ENCODE measurements at regions not wholly inside any gene's neighbourhood (a gene's known extent, or its start where the extent isn't known, plus 50 kb on each side); places are given as distances from the start of the nearest gene placed in this dataset.
"Not testable (repeated sequence)": the region's sequence is repeated elsewhere in the genome, so short reads cannot be mapped to it uniquely, and the experiment has no call there.

- Histone ChIP-seq H3K27me3 (ENCODE audit: control insufficient read depth, insufficient read depth, low read length) (no peaks in the 10 kb centered on the region), H3K4me3 (ENCODE audit: low read depth, low read length) (no peak overlapping the region), H3K36me3 (ENCODE audit: control insufficient read depth, insufficient read depth, low read length) (no peaks in the 10 kb centered on the region)
- no peak for TF ChIP-seq CTCF (IDR thresholded peaks at IDR 0.05; ENCODE audit: insufficient read depth, low read length, severe bottlenecking)
- DNase-seq (ENCODE audit: low read depth) (no peak), FAIRE-seq (no peak)
Observed at GRCh38 chr7:56447864-56448693, 331.9 kb upstream of the NUPR2 start.

GRCh38 chr7:56420528-56420927, 304.3 kb upstream of the NUPR2 start:
- FAIRE-seq = not testable (repeated sequence)

GRCh38 chr7:56375173-56375572, 259.0 kb upstream of the NUPR2 start:
- TF ChIP-seq CTCF (IDR thresholded peaks at IDR 0.05; ENCODE audit: insufficient read depth, low read length, severe bottlenecking) = no peak
- Histone ChIP-seq H3K4me3 (ENCODE audit: low read depth, low read length) (no peak overlapping the region), H3K36me3 (ENCODE audit: control insufficient read depth, insufficient read depth, low read length) (no peaks in the 10 kb centered on the region), H3K27me3 (ENCODE audit: control insufficient read depth, insufficient read depth, low read length) (no peaks in the 10 kb centered on the region)
- DNase-seq (ENCODE audit: low read depth) (no peak), FAIRE-seq (no peak)

More at GRCh38 chr7:56420528-56420927, 304.3 kb upstream of the NUPR2 start:
- not testable (repeated sequence) for H3K27me3 ChIP-seq (ENCODE audit: control insufficient read depth, insufficient read depth, low read length); H3K4me3 ChIP-seq (ENCODE audit: low read depth, low read length); H3K36me3 ChIP-seq (ENCODE audit: control insufficient read depth, insufficient read depth, low read length)
- DNase-seq (ENCODE audit: low read depth) = peak; percentile 28

GRCh38 chr7:56374666-56375065, 258.4 kb upstream of the NUPR2 start:
- not testable (repeated sequence) for H3K4me3 ChIP-seq (ENCODE audit: low read depth, low read length); H3K36me3 ChIP-seq (ENCODE audit: control insufficient read depth, insufficient read depth, low read length); DNase-seq (ENCODE audit: low read depth); H3K27me3 ChIP-seq (ENCODE audit: control insufficient read depth, insufficient read depth, low read length); FAIRE-seq

- not testable (repeated sequence) for H3K27me3 ChIP-seq (ENCODE audit: control insufficient read depth, insufficient read depth, low read length); H3K4me3 ChIP-seq (ENCODE audit: low read depth, low read length); H3K36me3 ChIP-seq (ENCODE audit: control insufficient read depth, insufficient read depth, low read length); FAIRE-seq
- DNase-seq (ENCODE audit: low read depth) = peak; percentile 43
Observed at GRCh38 chr7:56373314-56373713, 257.1 kb upstream of the NUPR2 start.

GRCh38 chr7:56371792-56372191, 255.6 kb upstream of the NUPR2 start:
- not testable (repeated sequence) for H3K36me3 ChIP-seq (ENCODE audit: control insufficient read depth, insufficient read depth, low read length); FAIRE-seq; DNase-seq (ENCODE audit: low read depth); H3K4me3 ChIP-seq (ENCODE audit: low read depth, low read length); H3K27me3 ChIP-seq (ENCODE audit: control insufficient read depth, insufficient read depth, low read length)

- not testable (repeated sequence) for FAIRE-seq; H3K36me3 ChIP-seq (ENCODE audit: control insufficient read depth, insufficient read depth, low read length); DNase-seq (ENCODE audit: low read depth); H3K27me3 ChIP-seq (ENCODE audit: control insufficient read depth, insufficient read depth, low read length); H3K4me3 ChIP-seq (ENCODE audit: low read depth, low read length)
Observed at GRCh38 chr7:56370208-56370872, 254.1 kb upstream of the NUPR2 start.

- H3K36me3 ChIP-seq (ENCODE audit: control insufficient read depth, insufficient read depth, low read length); H3K4me3 ChIP-seq (ENCODE audit: low read depth, low read length); DNase-seq (ENCODE audit: low read depth); H3K27me3 ChIP-seq (ENCODE audit: control insufficient read depth, insufficient read depth, low read length); FAIRE-seq: not testable (repeated sequence)
Observed at GRCh38 chr7:56367914-56368313, 251.7 kb upstream of the NUPR2 start.

- not testable (repeated sequence) for DNase-seq (ENCODE audit: low read depth); FAIRE-seq
Observed at GRCh38 chr7:56367411-56367810, 251.2 kb upstream of the NUPR2 start.

GRCh38 chr7:56366701-56367100, 250.5 kb upstream of the NUPR2 start:
- DNase-seq (ENCODE audit: low read depth); FAIRE-seq; H3K36me3 ChIP-seq (ENCODE audit: control insufficient read depth, insufficient read depth, low read length): not testable (repeated sequence)

More at GRCh38 chr7:56367411-56367810, 251.2 kb upstream of the NUPR2 start:
- H3K4me3 ChIP-seq (ENCODE audit: low read depth, low read length); H3K36me3 ChIP-seq (ENCODE audit: control insufficient read depth, insufficient read depth, low read length); H3K27me3 ChIP-seq (ENCODE audit: control insufficient read depth, insufficient read depth, low read length): not testable (repeated sequence)

GRCh38 chr7:56352576-56352975, 236.4 kb upstream of the NUPR2 start:
- H3K36me3 ChIP-seq (ENCODE audit: control insufficient read depth, insufficient read depth, low read length); H3K4me3 ChIP-seq (ENCODE audit: low read depth, low read length); H3K27me3 ChIP-seq (ENCODE audit: control insufficient read depth, insufficient read depth, low read length); DNase-seq (ENCODE audit: low read depth); FAIRE-seq: not testable (repeated sequence)

More at GRCh38 chr7:56366701-56367100, 250.5 kb upstream of the NUPR2 start:
- H3K4me3 ChIP-seq (ENCODE audit: low read depth, low read length); H3K27me3 ChIP-seq (ENCODE audit: control insufficient read depth, insufficient read depth, low read length): not testable (repeated sequence)

GRCh38 chr7:56351181-56351580, 235.0 kb upstream of the NUPR2 start:
- H3K36me3 ChIP-seq (ENCODE audit: control insufficient read depth, insufficient read depth, low read length); H3K4me3 ChIP-seq (ENCODE audit: low read depth, low read length); H3K27me3 ChIP-seq (ENCODE audit: control insufficient read depth, insufficient read depth, low read length); FAIRE-seq; DNase-seq (ENCODE audit: low read depth): not testable (repeated sequence)
